Right cardiac atrium (tissue), 5 donors: ENCODE measurements at regions not wholly inside any gene's neighbourhood (a gene's known extent, or its start where the extent isn't known, plus 50 kb on each side); places are given as distances from the start of the nearest gene placed in this dataset.

Experiments
- ATAC-seq, 2 donors: fragments of 200-7000 bp; cut with Tn5 transposase; one replicate each; pipeline versions ENCODE4 v1.8.0 to v1.9.1; 2020; ENCODE audit warnings: moderate library complexity in 2 of 2, mild to moderate bottlenecking in 1 of 2
- DNase-seq, 3 donors: peaks; one replicate each; pipeline ENCODE4 v3.0.0-alpha.2; 2020
- H3K27ac ChIP-seq: one replicate; pipeline ENCODE4 v1.5.1; 2013; ENCODE audit warnings: mild to moderate bottlenecking, low read length, control low read depth, moderate library complexity
- H3K27me3 ChIP-seq: one replicate; pipeline ENCODE4 v1.6.1; 2013; ENCODE audit not compliant: control insufficient read depth, insufficient read depth
- H3K4me1 ChIP-seq: one replicate; pipeline ENCODE4 v1.6.1; 2013; ENCODE audit warnings: low read length; ENCODE audit not compliant: control insufficient read depth, insufficient read depth
- H3K4me3 ChIP-seq: one replicate; pipeline ENCODE4 v1.5.1; 2013; ENCODE audit warnings: low read length, control low read depth
- H3K9me3 ChIP-seq: one replicate; pipeline ENCODE4 v1.6.1; 2013; ENCODE audit warnings: low read length; ENCODE audit not compliant: control insufficient read depth
- WGBS: extraction: QIAGEN DNeasy Blood & Tissue Kit; methylation state at CpG from one replicate; pipeline ENCODE4 v1.1.7; 2013; 5-methylcytosine and 5-hydroxymethylcytosine counted together
- intact Hi-C, 4 donors: fragments of 100-400 bp; cut with DNase I; formaldehyde crosslinking; loops; one replicate each; pipeline versions ENCODE4 v1.11.0 to v1.14.0; 2022 to 2023
- donor health status: healthy with polysubstance abuse.
- donor health status: DM: no; HTN: yes; CAD: no.
- donor health status: DM: no; HTN: no; CAD: no.
- donor health status: DM: no; HTN: yes; CAD: no; lungs with severe emphysema.
- donor health status: DM: yes; HTN: yes; CAD: no.

GRCh38 chr11:92670308-92670890 lies 299.1 kb upstream of the MTNR1B start:
- no peak overlapping the region for H3K4me3 ChIP-seq
- 55% methylated on average over 3 of the region's 3 CpGs for WGBS
- ATAC-seq (no peak), DNase-seq (no peak)
- H3K9me3 ChIP-seq: no peaks in the 10 kb centered on the region
- H3K27ac ChIP-seq: no peak overlapping the region
- intact Hi-C loops: no loop called here
- H3K4me1 ChIP-seq: no peaks in the 10 kb centered on the region
- H3K27me3 ChIP-seq: no peaks in the 10 kb centered on the region

GRCh38 chr11:92671081-92671480 lies 298.4 kb upstream of the MTNR1B start:
- no peaks in the 10 kb centered on the region for H3K4me1 ChIP-seq
- H3K27me3 ChIP-seq: no peaks in the 10 kb centered on the region
- H3K27ac ChIP-seq: no peak overlapping the region
- DNase-seq (no peak), ATAC-seq (no peak)
- H3K9me3 ChIP-seq: no peaks in the 10 kb centered on the region
- intact Hi-C loops: no loop called here
- 93% methylated on average over 6 of the region's 6 CpGs for WGBS
- no peak overlapping the region for H3K4me3 ChIP-seq

- ATAC-seq (no peak), DNase-seq (no peak)
- WGBS: 87% methylated on average over 1 of the region's 1 CpG
- H3K4me1 ChIP-seq: no peaks in the 10 kb centered on the region
- intact Hi-C loops: no loop called here
- H3K4me3 ChIP-seq: no peak overlapping the region
- no peak overlapping the region for H3K27ac ChIP-seq
- no peaks in the 10 kb centered on the region for H3K27me3 ChIP-seq
- no peaks in the 10 kb centered on the region for H3K9me3 ChIP-seq
Measured at GRCh38 chr11:92675303-92675702, 294.1 kb upstream of the MTNR1B start.

GRCh38 chr11:92675810-92676209 lies 293.6 kb upstream of the MTNR1B start:
- Histone ChIP-seq H3K4me1 (no peaks in the 10 kb centered on the region), H3K27me3 (no peaks in the 10 kb centered on the region), H3K27ac (no peak overlapping the region), H3K9me3 (no peaks in the 10 kb centered on the region), H3K4me3 (no peak overlapping the region)
- ATAC-seq: peak; percentile 85 to 86
- DNase-seq: no peak
- WGBS: 54% methylated on average over 3 of the region's 3 CpGs
- intact Hi-C loops: no loop called here

GRCh38 chr11:92678008-92678611 lies 291.3 kb upstream of the MTNR1B start:
- H3K9me3 ChIP-seq: no peaks in the 10 kb centered on the region
- no peaks in the 10 kb centered on the region for H3K27me3 ChIP-seq
- H3K4me1 ChIP-seq: no peaks in the 10 kb centered on the region
- ATAC-seq (no peak), DNase-seq (no peak)
- no peak overlapping the region for H3K27ac ChIP-seq
- 50% methylated on average over 3 of the region's 3 CpGs for WGBS
- intact Hi-C loops: no loop called here
- H3K4me3 ChIP-seq: no peak overlapping the region

- 33% methylated on average over 1 of the region's 1 CpG for WGBS
Measured at GRCh38 chr11:92681586-92681985, 287.9 kb upstream of the MTNR1B start.

GRCh38 chr11:92682136-92682535 lies 287.3 kb upstream of the MTNR1B start:
- ATAC-seq (no peak), DNase-seq (no peak)
- WGBS: 91% methylated on average over 4 of the region's 4 CpGs
- no peaks in the 10 kb centered on the region for H3K4me1 ChIP-seq
- intact Hi-C loops: no loop called here
- no peaks in the 10 kb centered on the region for H3K27me3 ChIP-seq
- H3K27ac ChIP-seq: no peak overlapping the region
- H3K4me3 ChIP-seq: no peak overlapping the region
- no peaks in the 10 kb centered on the region for H3K9me3 ChIP-seq

More at GRCh38 chr11:92681586-92681985, 287.9 kb upstream of the MTNR1B start:
- Histone ChIP-seq H3K27me3 (no peaks in the 10 kb centered on the region), H3K27ac (no peak overlapping the region), H3K4me3 (no peak overlapping the region), H3K4me1 (no peaks in the 10 kb centered on the region), H3K9me3 (no peaks in the 10 kb centered on the region)
- intact Hi-C loops: no loop called here
- DNase-seq (no peak), ATAC-seq (no peak)

DNA sequence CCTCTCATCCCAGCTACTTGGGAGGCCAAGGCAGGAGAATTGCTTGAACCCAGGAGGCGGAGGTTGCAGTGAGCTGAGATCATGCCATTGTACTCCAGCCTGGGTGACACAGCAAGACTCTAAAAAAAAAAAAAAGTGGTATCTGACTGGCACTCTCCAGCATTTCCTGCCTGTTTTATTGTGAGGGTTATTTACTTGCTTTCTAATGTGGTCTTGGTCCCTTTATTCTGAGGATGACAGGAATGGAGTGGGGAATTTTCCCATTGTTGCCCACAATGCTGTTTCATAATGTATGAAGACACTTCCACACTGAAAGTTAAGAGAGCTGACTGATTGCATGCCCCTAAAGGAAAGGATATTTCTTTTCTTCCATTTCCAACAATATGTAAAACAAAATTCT lies 286.5 kb upstream of the MTNR1B start:
- Histone ChIP-seq H3K4me3 (no peak overlapping the region), H3K27me3 (no peaks in the 10 kb centered on the region), H3K27ac (no peak overlapping the region), H3K4me1 (no peaks in the 10 kb centered on the region), H3K9me3 (no peaks in the 10 kb centered on the region)
- DNase-seq (no peak), ATAC-seq (no peak)
- WGBS: 100% methylated on average over 1 of the region's 1 CpG
- intact Hi-C loops: no loop called here

GRCh38 chr11:92685049-92685448 lies 284.4 kb upstream of the MTNR1B start:
- intact Hi-C loops: no loop called here
- H3K9me3 ChIP-seq: no peaks in the 10 kb centered on the region
- H3K27me3 ChIP-seq: no peaks in the 10 kb centered on the region
- 86% methylated on average over 2 of the region's 2 CpGs for WGBS
- no peak overlapping the region for H3K4me3 ChIP-seq
- ATAC-seq: no peak
- no peak for DNase-seq
- H3K27ac ChIP-seq: no peak overlapping the region
- no peaks in the 10 kb centered on the region for H3K4me1 ChIP-seq

DNA sequence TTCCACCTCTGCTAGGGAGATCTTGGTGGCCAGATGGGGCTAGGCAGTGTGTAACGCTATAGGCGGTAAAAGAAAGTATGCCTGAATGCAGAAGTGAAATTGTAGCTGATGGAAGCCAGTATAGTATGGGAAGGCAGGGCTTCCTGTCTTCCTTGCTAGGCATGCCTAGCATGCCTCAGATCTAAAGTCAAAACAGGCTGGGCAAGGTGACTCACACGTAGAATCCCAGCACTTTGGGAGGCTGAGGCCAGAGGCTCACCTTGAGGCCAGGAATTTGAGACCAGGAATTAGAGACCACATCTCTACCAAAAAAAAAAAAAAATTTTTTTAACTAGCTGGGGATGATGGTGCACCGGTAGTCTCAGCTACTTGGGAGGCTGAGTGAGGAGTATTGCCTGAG lies 281.7 kb upstream of the MTNR1B start:
- Histone ChIP-seq H3K4me3 (no peak overlapping the region), H3K27me3 (no peaks in the 10 kb centered on the region), H3K4me1 (no peaks in the 10 kb centered on the region), H3K27ac (no peak overlapping the region), H3K9me3 (no peaks in the 10 kb centered on the region)
- intact Hi-C loops: no loop called here
- ATAC-seq: no peak
- DNase-seq: no peak
- 91% methylated on average over 4 of the region's 4 CpGs for WGBS

DNA sequence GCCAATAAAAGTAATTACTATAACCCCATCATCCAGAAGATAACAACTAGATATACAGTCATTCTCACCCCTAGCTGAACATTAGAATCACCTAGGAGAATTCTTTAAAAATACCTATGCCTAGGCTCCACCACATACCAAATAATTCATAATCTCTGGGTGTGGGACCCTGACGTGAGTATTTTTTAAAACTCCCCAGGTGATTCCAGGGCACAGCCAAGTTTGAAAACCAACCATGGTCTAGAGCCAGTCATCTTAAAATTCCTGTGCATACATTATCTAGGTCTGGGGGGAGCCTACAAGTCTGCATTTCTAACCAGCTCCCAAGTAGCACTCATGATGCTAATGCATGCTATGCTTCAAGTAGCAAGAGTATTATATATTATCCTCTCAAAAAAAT lies 281.0 kb upstream of the MTNR1B start:
- H3K9me3 ChIP-seq: no peaks in the 10 kb centered on the region
- H3K4me3 ChIP-seq: no peak overlapping the region
- no peak overlapping the region for H3K27ac ChIP-seq
- WGBS: 84% methylated on average over 1 of the region's 1 CpG
- H3K27me3 ChIP-seq: no peaks in the 10 kb centered on the region
- DNase-seq (no peak), ATAC-seq (no peak)
- H3K4me1 ChIP-seq: no peaks in the 10 kb centered on the region
- intact Hi-C loops: no loop called here
